ENCODE measurements at regions not wholly inside any gene's neighbourhood (a gene's known extent, or its start where the extent isn't known, plus 50 kb on each side); places are given as distances from the start of the nearest gene placed in this dataset.

- peak; percentile 15 for DNase-seq (ENCODE audit: insufficient read length, low spot score)
- no peak for FAIRE-seq
- TF ChIP-seq POU2F2 (IDR thresholded peaks at IDR 0.05; ENCODE audit: low read depth, low read length) (no peak), TAF1 (IDR thresholded peaks at IDR 0.05; ENCODE audit: low read depth, low read length) (no peak), SPI1 (IDR thresholded peaks at IDR 0.05; ENCODE audit: low read depth, low read length) (no peak), POLR2AphosphoS5 (IDR thresholded peaks at IDR 0.05; ENCODE audit: low read depth, low read length) (no peak), PAX5 (IDR thresholded peaks at IDR 0.05; ENCODE audit: insufficient read depth, low read length, severe bottlenecking) (no peak), POLR2A (IDR thresholded peaks at IDR 0.05; ENCODE audit: low read depth, low read length) (no peak)
These were observed 131.6 kb downstream of the HMX1 start for GRCh38 chr4:8739820-8740665.

GRCh38 chr4:8739317-8739716, 132.3 kb downstream of the HMX1 start:
- FAIRE-seq (no peak), DNase-seq (ENCODE audit: insufficient read length, low spot score) (peak; percentile 1)
- TF ChIP-seq POU2F2 (IDR thresholded peaks at IDR 0.05; ENCODE audit: low read depth, low read length) (no peak), POLR2A (IDR thresholded peaks at IDR 0.05; ENCODE audit: low read depth, low read length) (no peak), POLR2AphosphoS5 (IDR thresholded peaks at IDR 0.05; ENCODE audit: low read depth, low read length) (no peak), SPI1 (IDR thresholded peaks at IDR 0.05; ENCODE audit: low read depth, low read length) (no peak), PAX5 (IDR thresholded peaks at IDR 0.05; ENCODE audit: insufficient read depth, low read length, severe bottlenecking) (no peak), TAF1 (IDR thresholded peaks at IDR 0.05; ENCODE audit: low read depth, low read length) (no peak)

GRCh38 chr4:8738471-8738931, 133.1 kb downstream of the HMX1 start:
- FAIRE-seq = no peak
- TF ChIP-seq POU2F2 (IDR thresholded peaks at IDR 0.05; ENCODE audit: low read depth, low read length) = no peak
- no peak for TF ChIP-seq TAF1 (IDR thresholded peaks at IDR 0.05; ENCODE audit: low read depth, low read length)
- no peak for TF ChIP-seq PAX5 (IDR thresholded peaks at IDR 0.05; ENCODE audit: insufficient read depth, low read length, severe bottlenecking)
- no peak for TF ChIP-seq POLR2A (IDR thresholded peaks at IDR 0.05; ENCODE audit: low read depth, low read length)
- TF ChIP-seq POLR2AphosphoS5 (IDR thresholded peaks at IDR 0.05; ENCODE audit: low read depth, low read length) = no peak
- TF ChIP-seq SPI1 (IDR thresholded peaks at IDR 0.05; ENCODE audit: low read depth, low read length) = no peak
- DNase-seq (ENCODE audit: insufficient read length, low spot score) = peak; percentile 2

GRCh38 chr4:8737601-8738279, 133.9 kb downstream of the HMX1 start:
- no peak for TF ChIP-seq SPI1 (IDR thresholded peaks at IDR 0.05; ENCODE audit: low read depth, low read length)
- no peak for TF ChIP-seq PAX5 (IDR thresholded peaks at IDR 0.05; ENCODE audit: insufficient read depth, low read length, severe bottlenecking)
- no peak for TF ChIP-seq POLR2AphosphoS5 (IDR thresholded peaks at IDR 0.05; ENCODE audit: low read depth, low read length)
- no peak for TF ChIP-seq POLR2A (IDR thresholded peaks at IDR 0.05; ENCODE audit: low read depth, low read length)
- TF ChIP-seq POU2F2 (IDR thresholded peaks at IDR 0.05; ENCODE audit: low read depth, low read length) = no peak
- TF ChIP-seq TAF1 (IDR thresholded peaks at IDR 0.05; ENCODE audit: low read depth, low read length) = no peak
- DNase-seq (ENCODE audit: insufficient read length, low spot score) = no peak

GRCh38 chr4:8737075-8737474, 134.6 kb downstream of the HMX1 start:
- DNase-seq (ENCODE audit: insufficient read length, low spot score) (no peak), FAIRE-seq (no peak)
- no peak for TF ChIP-seq POLR2AphosphoS5 (IDR thresholded peaks at IDR 0.05; ENCODE audit: low read depth, low read length)
- TF ChIP-seq SPI1 (IDR thresholded peaks at IDR 0.05; ENCODE audit: low read depth, low read length) = no peak
- TF ChIP-seq TAF1 (IDR thresholded peaks at IDR 0.05; ENCODE audit: low read depth, low read length) = no peak
- no peak for TF ChIP-seq POU2F2 (IDR thresholded peaks at IDR 0.05; ENCODE audit: low read depth, low read length)
- no peak for TF ChIP-seq POLR2A (IDR thresholded peaks at IDR 0.05; ENCODE audit: low read depth, low read length)
- no peak for TF ChIP-seq PAX5 (IDR thresholded peaks at IDR 0.05; ENCODE audit: insufficient read depth, low read length, severe bottlenecking)

More at GRCh38 chr4:8737601-8738279, 133.9 kb downstream of the HMX1 start:
- FAIRE-seq = no peak

- DNase-seq (ENCODE audit: insufficient read length, low spot score) (no peak), FAIRE-seq (no peak)
- TF ChIP-seq TAF1 (IDR thresholded peaks at IDR 0.05; ENCODE audit: low read depth, low read length) (no peak), SPI1 (IDR thresholded peaks at IDR 0.05; ENCODE audit: low read depth, low read length) (no peak), POU2F2 (IDR thresholded peaks at IDR 0.05; ENCODE audit: low read depth, low read length) (no peak), POLR2AphosphoS5 (IDR thresholded peaks at IDR 0.05; ENCODE audit: low read depth, low read length) (no peak), PAX5 (IDR thresholded peaks at IDR 0.05; ENCODE audit: insufficient read depth, low read length, severe bottlenecking) (no peak), POLR2A (IDR thresholded peaks at IDR 0.05; ENCODE audit: low read depth, low read length) (no peak)
These were observed 135.4 kb downstream of the HMX1 start for GRCh38 chr4:8736090-8736825.

- no peak for FAIRE-seq
- no peak for TF ChIP-seq PAX5 (IDR thresholded peaks at IDR 0.05; ENCODE audit: insufficient read depth, low read length, severe bottlenecking)
- TF ChIP-seq POLR2A (IDR thresholded peaks at IDR 0.05; ENCODE audit: low read depth, low read length) = no peak
- no peak for TF ChIP-seq TAF1 (IDR thresholded peaks at IDR 0.05; ENCODE audit: low read depth, low read length)
- TF ChIP-seq SPI1 (IDR thresholded peaks at IDR 0.05; ENCODE audit: low read depth, low read length) = no peak
- no peak for TF ChIP-seq POU2F2 (IDR thresholded peaks at IDR 0.05; ENCODE audit: low read depth, low read length)
- TF ChIP-seq POLR2AphosphoS5 (IDR thresholded peaks at IDR 0.05; ENCODE audit: low read depth, low read length) = no peak
These were observed 136.2 kb downstream of the HMX1 start for GRCh38 chr4:8735236-8736089.

GRCh38 chr4:8732681-8733243, 138.9 kb downstream of the HMX1 start:
- no peak for DNase-seq (ENCODE audit: insufficient read length, low spot score)
- no peak for FAIRE-seq
- TF ChIP-seq SPI1 (IDR thresholded peaks at IDR 0.05; ENCODE audit: low read depth, low read length) (no peak), TAF1 (IDR thresholded peaks at IDR 0.05; ENCODE audit: low read depth, low read length) (no peak), POLR2A (IDR thresholded peaks at IDR 0.05; ENCODE audit: low read depth, low read length) (no peak), POU2F2 (IDR thresholded peaks at IDR 0.05; ENCODE audit: low read depth, low read length) (no peak), POLR2AphosphoS5 (IDR thresholded peaks at IDR 0.05; ENCODE audit: low read depth, low read length) (no peak), PAX5 (IDR thresholded peaks at IDR 0.05; ENCODE audit: insufficient read depth, low read length, severe bottlenecking) (no peak)

More at GRCh38 chr4:8735236-8736089, 136.2 kb downstream of the HMX1 start:
- no peak for DNase-seq (ENCODE audit: insufficient read length, low spot score)
